GM21786 (cell line): ENCODE measurements at regions not wholly inside any gene's neighbourhood (a gene's known extent, or its start where the extent isn't known, plus 50 kb on each side); places are given as distances from the start of the nearest gene placed in this dataset.

Experiments
- ATAC-seq: cut with Tn5 transposase; IDR thresholded peaks from one replicate; pipeline ENCODE4 v1.9.1; 2021; ENCODE audit not compliant: unreplicated experiment

DNA sequence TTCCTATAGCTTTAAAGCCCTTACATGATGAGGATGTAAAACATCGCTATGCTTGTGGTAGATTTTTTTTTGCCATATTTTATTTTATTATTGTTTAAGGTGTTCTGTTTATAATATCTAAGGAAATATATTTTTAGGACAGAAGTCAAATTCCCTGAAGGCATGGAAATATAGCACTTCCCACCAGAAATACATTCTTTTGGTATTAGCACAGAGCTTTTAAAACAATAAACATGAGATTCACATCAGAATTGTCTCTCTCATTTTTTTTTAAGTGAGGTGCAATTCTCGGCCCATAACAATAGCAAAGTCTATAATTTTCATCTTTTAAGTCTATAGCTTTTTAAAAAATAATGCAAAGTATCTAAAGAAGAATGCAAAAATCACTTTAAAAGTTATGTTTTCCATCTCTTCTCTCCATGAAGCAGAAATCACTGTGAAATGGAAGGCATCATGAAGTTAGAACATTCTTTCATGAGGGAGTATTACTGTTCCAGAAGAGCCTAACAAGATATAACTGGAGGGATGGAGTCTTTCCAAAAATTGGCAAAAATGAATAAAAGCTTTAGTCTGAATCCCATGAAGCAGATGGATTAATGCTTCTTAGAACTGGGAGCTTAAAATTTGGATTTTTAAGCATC is 283.6 kb upstream of the TRIB2 start:
- ATAC-seq: no peak

- no peak for ATAC-seq
Observed at GRCh38 chr2:12433626-12433990, 283.1 kb upstream of the TRIB2 start.

DNA sequence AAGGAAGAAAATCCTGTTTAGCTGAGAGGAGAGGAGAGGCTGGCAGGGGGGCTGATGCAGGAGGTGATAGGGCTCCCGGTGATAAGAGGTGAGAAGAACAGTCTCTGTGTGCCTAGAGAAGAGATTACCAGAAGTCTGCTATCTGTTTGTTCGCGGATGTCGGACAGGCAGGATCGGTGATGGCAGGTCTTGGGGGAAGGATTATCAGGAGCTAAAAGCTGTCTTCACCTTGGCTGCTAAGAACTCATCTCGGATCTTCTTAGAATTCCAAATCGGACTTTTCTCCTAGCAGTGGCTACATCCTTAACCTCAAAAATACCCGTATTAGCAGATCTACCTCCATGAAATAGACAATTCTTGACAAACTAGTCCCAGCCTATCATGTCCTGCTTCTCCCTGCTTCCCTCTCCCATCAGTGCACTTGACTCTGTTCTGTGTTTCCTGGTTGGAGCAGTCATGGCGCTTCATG is 282.1 kb upstream of the TRIB2 start:
- ATAC-seq: no peak

DNA sequence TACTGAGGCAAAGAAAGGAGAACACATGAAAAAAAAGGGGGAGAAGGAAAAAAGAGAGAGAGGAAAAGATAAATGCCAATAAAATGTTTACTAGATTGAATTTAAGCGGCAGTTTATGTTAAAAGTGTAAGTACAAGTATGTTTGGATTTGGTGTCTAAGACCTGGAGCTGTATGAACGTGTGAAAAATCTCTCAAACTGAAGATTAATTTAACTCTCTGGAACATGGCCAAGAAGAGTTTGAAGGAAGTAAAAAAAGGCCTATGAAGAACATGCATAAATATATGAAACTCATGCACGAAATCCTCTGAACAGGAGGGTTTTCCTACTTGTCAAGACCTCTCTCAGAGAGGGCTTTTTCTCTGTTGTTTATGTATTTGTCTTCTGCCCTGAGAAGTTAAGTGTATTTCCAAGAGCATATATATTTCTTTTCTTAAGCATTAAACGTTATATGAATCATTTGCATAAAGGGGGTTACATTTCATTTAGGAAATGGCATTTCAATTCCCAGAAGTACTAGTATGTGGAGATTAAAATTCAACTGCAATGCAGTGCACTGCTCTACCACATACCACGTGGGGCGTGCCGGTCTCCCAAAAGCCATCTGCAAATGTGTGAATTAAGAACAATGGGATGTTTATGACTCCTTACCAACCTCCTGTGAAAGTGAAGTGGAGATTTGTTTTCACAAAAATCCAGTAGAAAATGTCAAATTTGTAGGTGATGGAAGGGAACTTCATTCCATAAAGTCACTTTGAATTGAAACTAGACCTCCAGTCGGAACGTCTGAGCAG is 281.1 kb upstream of the TRIB2 start:
- no peak for ATAC-seq

- ATAC-seq: no peak
Observed at GRCh38 chr2:12436483-12436882, 280.3 kb upstream of the TRIB2 start.

DNA sequence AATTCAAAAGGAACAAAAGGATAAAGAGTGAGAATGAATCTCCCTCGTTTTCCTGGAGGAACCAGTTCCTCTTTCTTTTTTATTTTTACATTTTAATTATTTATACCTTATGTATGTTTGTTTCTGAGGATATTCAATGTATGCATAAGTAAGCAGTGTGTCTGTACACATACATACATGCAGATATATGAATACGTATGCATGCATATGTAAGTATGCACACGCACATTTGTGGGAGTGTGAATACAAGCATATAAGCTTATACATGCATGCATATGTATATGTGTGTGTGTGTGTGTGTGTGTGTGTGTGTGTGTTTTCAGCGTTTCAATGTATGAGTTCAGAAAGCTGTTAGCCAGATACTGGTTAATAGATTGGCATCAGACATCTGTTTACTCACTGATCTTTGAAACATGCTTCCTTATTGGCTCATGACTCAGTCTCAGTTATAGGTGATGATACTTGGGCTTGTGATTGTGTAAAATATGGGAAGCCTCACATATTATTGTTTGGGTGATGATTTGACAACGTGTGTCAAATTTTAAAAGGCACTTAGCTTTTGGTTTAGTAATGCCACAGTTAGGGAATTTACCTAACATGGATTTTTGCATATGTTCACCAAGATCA is 279.7 kb upstream of the TRIB2 start:
- ATAC-seq: no peak

- ATAC-seq: no peak
Observed at GRCh38 chr2:12440731-12441130, 276.0 kb upstream of the TRIB2 start.

- no peak for ATAC-seq
Observed at GRCh38 chr2:12441750-12442475, 274.8 kb upstream of the TRIB2 start.

GRCh38 chr2:12442476-12442847 is 274.3 kb upstream of the TRIB2 start:
- no peak for ATAC-seq

DNA sequence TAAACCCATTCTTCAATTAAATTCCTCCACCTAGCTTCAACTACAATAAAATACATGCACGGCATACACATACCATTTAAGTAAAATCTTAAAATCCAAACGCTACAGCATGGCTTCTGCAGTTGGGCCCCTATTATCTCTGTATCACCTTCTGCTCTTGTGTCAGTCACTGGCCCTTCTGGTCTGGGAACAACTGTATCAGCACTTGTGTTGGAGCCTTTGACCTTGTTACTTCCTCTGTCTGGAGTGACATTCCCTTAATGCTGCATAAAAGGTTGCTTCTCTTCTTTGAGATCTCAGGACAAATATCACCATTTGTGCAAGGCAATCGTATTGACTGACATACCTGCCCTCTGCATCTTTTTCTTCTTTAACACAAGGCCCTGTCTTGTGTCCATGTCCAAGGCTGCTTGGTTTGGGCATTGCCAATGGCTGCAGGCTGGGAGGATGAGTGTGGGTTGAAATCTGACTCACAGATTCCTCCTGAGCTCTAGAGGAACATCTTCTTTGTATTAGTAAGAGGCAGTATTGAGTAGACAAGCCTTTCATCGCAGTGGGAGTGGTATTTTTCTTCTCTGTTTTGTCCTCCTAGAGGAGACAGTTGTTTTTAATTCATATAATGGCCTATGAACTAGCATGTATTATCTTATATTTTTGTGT is 267.8 kb upstream of the TRIB2 start:
- ATAC-seq: no peak

GRCh38 chr2:12451726-12452125 is 265.0 kb upstream of the TRIB2 start:
- ATAC-seq: no peak

DNA sequence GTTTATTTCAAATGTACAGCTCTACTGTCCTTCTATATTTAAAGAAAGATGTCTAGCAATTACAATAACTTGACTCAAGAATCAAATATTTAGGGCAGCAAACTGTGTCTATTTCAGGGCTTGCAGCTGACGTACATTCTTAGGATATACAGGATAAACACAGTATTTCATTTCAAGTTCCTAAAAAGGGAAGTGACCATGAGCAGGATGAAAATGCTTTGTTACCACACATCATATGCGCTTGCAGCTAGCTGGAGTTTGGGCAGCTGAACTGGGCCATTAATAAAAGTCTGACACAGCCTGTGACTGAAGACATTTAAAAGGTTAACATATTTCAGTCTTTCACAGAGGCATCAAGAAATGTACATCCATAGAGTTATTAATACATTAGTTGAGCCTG is 264.6 kb upstream of the TRIB2 start:
- ATAC-seq: no peak

DNA sequence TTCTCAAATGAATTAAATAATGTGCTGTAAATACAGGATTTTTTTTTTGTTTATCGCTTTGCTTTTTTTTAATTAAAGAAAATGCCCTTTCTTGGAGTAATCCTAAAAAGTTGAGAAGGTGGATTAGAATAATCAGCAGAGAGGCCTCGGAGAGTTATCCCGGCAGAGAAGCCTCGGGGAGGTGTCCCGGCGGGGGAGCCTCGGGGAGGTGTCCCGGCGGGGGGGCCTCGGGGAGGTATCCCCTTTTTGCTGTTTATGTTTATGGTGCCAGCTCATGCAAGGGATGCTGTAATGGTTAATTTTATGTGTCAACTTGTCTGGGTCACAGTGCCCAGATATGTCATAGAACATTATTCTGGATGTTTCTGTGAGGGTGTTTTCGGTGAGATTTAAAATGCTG is 263.0 kb upstream of the TRIB2 start:
- no peak for ATAC-seq

- no peak for ATAC-seq
Observed at GRCh38 chr2:12455661-12456060, 261.1 kb upstream of the TRIB2 start.

- peak; percentile 84 for ATAC-seq
Observed at GRCh38 chr2:12456293-12457106, 260.2 kb upstream of the TRIB2 start.

GRCh38 chr2:12457831-12458230 is 258.9 kb upstream of the TRIB2 start:
- no peak for ATAC-seq

DNA sequence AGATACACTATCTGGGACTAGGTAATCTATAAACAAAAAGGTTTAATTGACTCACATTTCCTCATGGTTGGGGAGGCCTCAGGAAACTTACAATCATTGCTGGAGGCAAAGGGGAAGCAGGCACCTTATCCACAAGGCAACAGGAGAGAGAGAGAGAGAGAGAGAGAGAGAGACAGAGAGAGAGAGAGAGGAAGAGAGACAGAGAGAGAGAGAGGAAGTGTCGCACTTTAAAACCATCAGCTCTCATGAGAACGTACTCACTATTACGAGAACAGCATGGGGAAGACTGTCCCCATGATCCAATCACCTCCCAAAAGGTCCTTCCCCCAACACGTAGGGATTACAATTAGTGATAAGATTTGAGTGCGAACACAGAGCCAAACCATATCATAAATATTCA is 253.5 kb upstream of the TRIB2 start:
- ATAC-seq: no peak

GRCh38 chr2:12465631-12466135 is 251.1 kb upstream of the TRIB2 start:
- ATAC-seq: no peak

GRCh38 chr2:12467303-12467702 is 249.4 kb upstream of the TRIB2 start:
- ATAC-seq: no peak

GRCh38 chr2:12469141-12469561 is 247.6 kb upstream of the TRIB2 start:
- ATAC-seq: no peak
